Muscle layer of duodenum (tissue), 2 donors: ENCODE measurements at regions not wholly inside any gene's neighbourhood (a gene's known extent, or its start where the extent isn't known, plus 50 kb on each side); places are given as distances from the start of the nearest gene placed in this dataset.

Experiments used
- H3K27ac ChIP-seq: one replicate; pipeline ENCODE4 v1.7.0; 2013; ENCODE audit warnings: mild to moderate bottlenecking, low read length
- H3K27me3 ChIP-seq: one replicate; pipeline ENCODE4 v1.7.0; 2013; ENCODE audit warnings: low read depth, mild to moderate bottlenecking, control low read depth, low read length
- H3K36me3 ChIP-seq, 2 donors: one replicate each; pipeline ENCODE4 v1.7.0; 2013; ENCODE audit warnings: low read length in 2 of 2, control low read depth in 1 of 2, mild to moderate bottlenecking in 1 of 2; ENCODE audit not compliant: insufficient read depth in 2 of 2, control insufficient read depth in 1 of 2
- H3K4me1 ChIP-seq, 2 donors: one replicate each; pipeline ENCODE4 v1.7.0; 2013; ENCODE audit warnings: low read length in 2 of 2, mild to moderate bottlenecking in 2 of 2, control low read depth in 1 of 2, moderate library complexity in 1 of 2; ENCODE audit not compliant: insufficient read depth in 2 of 2, control insufficient read depth in 1 of 2
- H3K4me3 ChIP-seq, 2 donors: one replicate each; pipeline ENCODE4 v1.7.0; 2013; ENCODE audit warnings: low read length in 2 of 2, low read depth in 1 of 2, mild to moderate bottlenecking in 1 of 2
- H3K9me3 ChIP-seq, 2 donors: one replicate each; pipeline ENCODE4 v1.7.0; 2013; ENCODE audit warnings: low read length in 2 of 2, control low read depth in 1 of 2, mild to moderate bottlenecking in 1 of 2; ENCODE audit not compliant: control insufficient read depth in 1 of 2
- donor health status: healthy.

DNA sequence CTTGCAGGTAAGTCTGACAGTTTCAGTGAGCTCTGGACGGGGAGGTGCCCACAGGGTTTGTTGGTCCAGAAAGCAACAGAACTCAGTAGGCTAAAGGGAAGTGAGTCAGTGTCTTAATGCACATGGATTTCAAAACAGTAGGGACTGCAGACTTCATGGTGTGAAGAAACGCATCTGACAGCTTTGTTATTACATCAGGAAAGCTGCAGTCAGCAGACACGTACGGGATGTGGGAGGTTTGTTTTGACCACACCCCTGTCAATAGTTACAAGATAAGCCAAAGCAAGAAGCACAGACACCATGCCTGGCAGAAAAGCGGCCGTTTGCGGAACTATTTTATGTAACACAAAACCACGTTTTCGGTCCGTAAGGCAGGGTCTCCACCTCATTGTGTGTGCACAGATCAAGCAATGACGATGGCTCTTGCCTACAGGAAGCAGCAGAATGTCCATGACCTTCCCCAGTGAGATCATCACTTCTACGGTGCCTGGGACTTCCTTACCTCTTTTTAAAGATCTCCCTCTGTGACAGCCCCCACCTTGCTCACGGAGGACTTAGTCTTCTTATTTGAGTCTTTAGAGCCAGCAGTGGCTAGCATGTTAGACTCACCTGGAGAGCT is 58.2 kb upstream of the FTH1 start:
- H3K27ac ChIP-seq: peak overlapping the region; percentile 40
- peaks cover 0 to 11% of the 10 kb centered on the region in 2 donors for H3K9me3 ChIP-seq
- no peaks in the 10 kb centered on the region for H3K36me3 ChIP-seq
- H3K27me3 ChIP-seq: no peaks in the 10 kb centered on the region
- no peaks in the 10 kb centered on the region for H3K4me1 ChIP-seq
- H3K4me3 ChIP-seq: no peak overlapping the region

DNA sequence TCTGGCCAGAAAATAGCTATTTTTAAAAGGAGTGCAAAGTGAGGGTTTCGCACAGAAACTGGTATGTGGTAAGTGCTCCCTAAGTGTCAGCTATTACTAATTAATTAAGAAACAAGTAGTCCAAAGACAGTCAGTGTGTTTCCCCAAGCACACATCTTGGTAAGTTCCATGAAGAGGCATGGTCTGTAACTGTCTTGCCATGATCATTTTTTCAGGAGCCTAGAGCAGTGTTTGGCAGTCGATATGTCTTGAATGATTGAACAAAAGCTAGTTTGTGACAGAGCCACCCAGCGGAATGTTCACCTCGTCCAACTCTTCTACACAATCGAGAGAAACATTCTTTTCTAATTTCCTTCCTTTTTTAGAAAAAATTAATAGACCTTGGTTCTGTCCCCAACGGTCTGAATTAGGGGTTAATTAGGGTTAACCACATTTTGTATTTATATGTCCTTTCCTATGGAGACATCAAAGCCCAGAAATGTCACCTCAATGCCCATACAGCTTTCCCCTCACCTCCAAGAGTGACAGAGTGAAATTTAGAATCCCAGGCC is 57.6 kb upstream of the FTH1 start:
- no peak overlapping the region for H3K4me3 ChIP-seq
- H3K9me3 ChIP-seq: peaks cover 0 to 11% of the 10 kb centered on the region in 2 donors
- no peaks in the 10 kb centered on the region for H3K27me3 ChIP-seq
- no peaks in the 10 kb centered on the region for H3K4me1 ChIP-seq
- H3K27ac ChIP-seq: peak overlapping the region; percentile 40
- H3K36me3 ChIP-seq: no peaks in the 10 kb centered on the region

DNA sequence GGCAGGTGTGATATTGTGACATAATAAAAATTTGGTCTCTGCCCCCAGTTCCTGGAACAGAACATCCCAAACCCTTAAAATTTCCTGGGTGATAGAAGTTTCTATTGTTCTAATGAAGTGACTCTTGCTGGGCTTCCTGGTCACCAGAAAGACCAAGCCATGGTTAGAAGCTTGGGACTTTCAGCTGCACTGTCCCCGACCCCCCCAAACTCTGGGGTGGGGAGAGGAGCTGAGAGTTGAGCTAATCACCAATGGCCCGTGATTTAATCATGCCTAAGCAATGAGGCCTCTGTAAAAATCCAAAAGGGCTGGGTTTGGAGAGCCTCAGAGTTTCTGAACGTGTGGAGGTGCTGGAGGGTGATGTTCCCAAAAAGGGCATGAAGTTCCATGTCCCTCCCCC is 54.8 kb upstream of the FTH1 start:
- H3K4me1 ChIP-seq: peaks cover 0 to 3% of the 10 kb centered on the region in 2 donors
- no peak overlapping the region for H3K27ac ChIP-seq

GRCh38 chr11:62020661-62021060 is 53.2 kb upstream of the FTH1 start:
- no peak overlapping the region for H3K27ac ChIP-seq
- no peaks in the 10 kb centered on the region for H3K27me3 ChIP-seq

More for the DNA sequence above, 54.8 kb upstream of the FTH1 start:
- H3K4me3 ChIP-seq: no peak overlapping the region
- no peaks in the 10 kb centered on the region for H3K27me3 ChIP-seq
- H3K36me3 ChIP-seq: no peaks in the 10 kb centered on the region
- peaks cover 0 to 11% of the 10 kb centered on the region in 2 donors for H3K9me3 ChIP-seq

DNA sequence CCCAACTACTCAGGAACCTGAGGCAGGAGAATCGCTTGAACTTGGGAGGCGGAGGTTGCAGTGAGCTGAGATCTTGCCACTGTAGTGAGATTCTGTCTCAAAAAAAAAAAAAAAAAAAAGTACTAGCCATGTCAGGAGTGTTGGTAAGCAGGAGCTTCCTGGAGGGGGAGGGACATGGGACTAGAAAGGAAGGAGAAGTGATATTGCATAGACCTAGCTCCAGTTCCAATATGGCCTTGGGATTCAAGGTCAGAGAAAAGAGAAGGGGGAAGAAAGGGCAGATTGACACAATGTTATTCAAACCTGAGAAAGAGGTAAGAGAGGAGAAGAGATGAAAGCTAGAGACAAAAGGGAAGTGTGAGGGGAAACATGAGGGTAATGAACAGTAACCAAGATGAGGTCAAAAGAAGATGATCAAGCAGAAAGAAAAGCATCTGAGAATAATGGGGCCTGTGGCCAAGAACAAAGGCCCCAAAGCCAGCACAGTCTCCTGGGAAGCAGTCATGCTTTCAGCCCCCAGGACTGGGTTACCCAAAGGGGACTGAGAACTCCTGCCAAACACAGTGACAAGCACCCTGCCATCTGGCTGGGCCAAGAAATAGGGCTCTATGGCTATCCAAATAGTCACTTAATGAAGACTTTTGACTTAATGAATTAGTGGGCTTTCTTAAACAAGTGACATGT is 51.7 kb upstream of the FTH1 start:
- Histone ChIP-seq H3K27ac (no peak overlapping the region), H3K4me3 (no peak overlapping the region)

More at GRCh38 chr11:62020661-62021060, 53.2 kb upstream of the FTH1 start:
- H3K36me3 ChIP-seq: no peaks in the 10 kb centered on the region
- peaks cover 0 to 11% of the 10 kb centered on the region in 2 donors for H3K9me3 ChIP-seq
- H3K4me3 ChIP-seq: no peak overlapping the region
- H3K4me1 ChIP-seq: peaks cover 0 to 3% of the 10 kb centered on the region in 2 donors

GRCh38 chr11:62017878-62018655 is 50.6 kb upstream of the FTH1 start:
- no peaks in the 10 kb centered on the region for H3K36me3 ChIP-seq
- H3K4me3 ChIP-seq: no peak overlapping the region
- H3K27me3 ChIP-seq: no peaks in the 10 kb centered on the region
- H3K9me3 ChIP-seq: peaks cover 0 to 11% of the 10 kb centered on the region in 2 donors
- H3K27ac ChIP-seq: no peak overlapping the region
- peaks cover 0 to 3% of the 10 kb centered on the region in 2 donors for H3K4me1 ChIP-seq

More for the DNA sequence above, 51.7 kb upstream of the FTH1 start:
- no peaks in the 10 kb centered on the region for H3K36me3 ChIP-seq
- H3K9me3 ChIP-seq: peaks cover 0 to 11% of the 10 kb centered on the region in 2 donors
- peaks cover 0 to 3% of the 10 kb centered on the region in 2 donors for H3K4me1 ChIP-seq
- no peaks in the 10 kb centered on the region for H3K27me3 ChIP-seq
